IMR-90 (cell line): ENCODE measurements at regions not wholly inside any gene's neighbourhood (a gene's known extent, or its start where the extent isn't known, plus 50 kb on each side); places are given as distances from the start of the nearest gene placed in this dataset.

Source experiments
- CEBPB ChIP-seq: IDR thresholded peaks from 2 replicates; pipeline ENCODE4 v1.6.1; 2012; ENCODE audit warnings: low read depth, low read length, improper control_type of control experiment
- MAZ ChIP-seq: IDR thresholded peaks from 2 replicates; pipeline ENCODE4 v1.6.1; 2012; ENCODE audit warnings: low read depth, mild to moderate bottlenecking, low read length, improper control_type of control experiment, moderate library complexity, borderline replicate concordance
- RCOR1 ChIP-seq: IDR thresholded peaks from 2 replicates; pipeline ENCODE4 v1.6.1; 2012; ENCODE audit warnings: mild to moderate bottlenecking, low read length, improper control_type of control experiment; ENCODE audit not compliant: insufficient replicate concordance
- TF ChIP-seq, protein P1 (sequence below): conservative IDR thresholded peaks from 2 replicates; pipeline ENCODE4 v1.5.1; 2012; ENCODE audit warnings: mild to moderate bottlenecking, low read depth, low read length, improper control_type of control experiment

DNA sequence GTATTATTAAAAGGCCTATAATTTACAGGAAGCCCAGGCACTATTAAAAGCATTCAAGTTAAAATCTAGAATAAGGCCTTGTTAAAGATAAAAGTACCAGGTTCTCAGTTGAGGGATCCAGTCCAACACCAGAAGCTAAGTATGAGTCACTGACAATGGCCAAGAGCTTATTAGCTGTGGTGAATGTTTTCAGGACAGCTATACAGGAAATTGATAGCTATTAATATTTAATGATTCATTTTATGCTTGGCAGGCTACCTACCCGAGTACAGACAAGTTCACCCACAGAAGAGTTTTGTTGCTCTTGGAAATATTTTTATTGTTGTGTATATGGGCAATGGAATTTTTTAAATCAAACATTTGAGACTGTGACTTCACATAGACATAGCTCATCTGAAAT is 729.6 kb upstream of the ZNF804A start:
- TF ChIP-seq, protein P1, sequence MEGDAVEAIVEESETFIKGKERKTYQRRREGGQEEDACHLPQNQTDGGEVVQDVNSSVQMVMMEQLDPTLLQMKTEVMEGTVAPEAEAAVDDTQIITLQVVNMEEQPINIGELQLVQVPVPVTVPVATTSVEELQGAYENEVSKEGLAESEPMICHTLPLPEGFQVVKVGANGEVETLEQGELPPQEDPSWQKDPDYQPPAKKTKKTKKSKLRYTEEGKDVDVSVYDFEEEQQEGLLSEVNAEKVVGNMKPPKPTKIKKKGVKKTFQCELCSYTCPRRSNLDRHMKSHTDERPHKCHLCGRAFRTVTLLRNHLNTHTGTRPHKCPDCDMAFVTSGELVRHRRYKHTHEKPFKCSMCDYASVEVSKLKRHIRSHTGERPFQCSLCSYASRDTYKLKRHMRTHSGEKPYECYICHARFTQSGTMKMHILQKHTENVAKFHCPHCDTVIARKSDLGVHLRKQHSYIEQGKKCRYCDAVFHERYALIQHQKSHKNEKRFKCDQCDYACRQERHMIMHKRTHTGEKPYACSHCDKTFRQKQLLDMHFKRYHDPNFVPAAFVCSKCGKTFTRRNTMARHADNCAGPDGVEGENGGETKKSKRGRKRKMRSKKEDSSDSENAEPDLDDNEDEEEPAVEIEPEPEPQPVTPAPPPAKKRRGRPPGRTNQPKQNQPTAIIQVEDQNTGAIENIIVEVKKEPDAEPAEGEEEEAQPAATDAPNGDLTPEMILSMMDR, result no peak
- TF ChIP-seq RCOR1 (no peak), MAZ (no peak), CEBPB (no peak)
